GM12892 (cell line): ENCODE measurements at regions not wholly inside any gene's neighbourhood (a gene's known extent, or its start where the extent isn't known, plus 50 kb on each side); places are given as distances from the start of the nearest gene placed in this dataset.

ENCODE experiments used
- POLR2A ChIP-seq: IDR thresholded peaks from 2 replicates; pipeline ENCODE4 v1.6.1; 2011; ENCODE audit warnings: low read depth, low read length, control low read depth
- POLR2AphosphoS5 ChIP-seq: IDR thresholded peaks from 2 replicates; pipeline ENCODE4 v1.6.1; 2011; ENCODE audit warnings: low read depth, low read length, control low read depth
- TAF1 ChIP-seq: IDR thresholded peaks from 2 replicates; pipeline ENCODE4 v1.6.1; 2011; ENCODE audit warnings: low read depth, mild to moderate bottlenecking, control low read depth, low read length, borderline replicate concordance

GRCh38 chr9:74120470-74120869, 376.7 kb upstream of the RORB start:
- TF ChIP-seq POLR2AphosphoS5 (no peak), POLR2A (no peak), TAF1 (no peak)
